Pancreas (tissue), 10 donors: ENCODE measurements at regions not wholly inside any gene's neighbourhood (a gene's known extent, or its start where the extent isn't known, plus 50 kb on each side); places are given as distances from the start of the nearest gene placed in this dataset.

ENCODE experiments used
- ATAC-seq, 4 donors: fragments of 200-7000 bp; cut with Tn5 transposase; one replicate each; pipeline versions ENCODE4 v1.8.0 to v1.9.1; 2020; ENCODE audit warnings: mild to moderate bottlenecking in 4 of 4, moderate library complexity in 4 of 4
- DNase-seq, 6 donors: peaks; one replicate each; pipeline ENCODE4 v3.0.0-alpha.2; 2020
- FAIRE-seq: peaks from 2 replicates; lab custom pipeline; 2012; peaks lifted over from hg19 to GRCh38; lab: Jason Lieb, UNC
- H3K27ac ChIP-seq, 4 donors: fragments of 200-600 bp; sonication (generic); 1 replicate in 3 of 4; 2 replicates in 1 of 4; pipeline versions ENCODE4 v1.5.0 to v1.8.0; 2020
- H3K27me3 ChIP-seq, 4 donors: fragments of 200-600 bp; one replicate each; pipeline ENCODE4 v1.8.0; 2021
- H3K36me3 ChIP-seq, 3 donors: fragments of 200-600 bp; sonication (generic) in 1 of 3; one replicate each; pipeline versions ENCODE4 v1.5.0 to v1.8.0; 2020 to 2021
- H3K4me1 ChIP-seq, 3 donors: fragments of 200-600 bp; one replicate each; pipeline ENCODE4 v1.8.0; 2021
- H3K4me3 ChIP-seq, 4 donors: fragments of 200-600 bp; sonication (generic) in 2 of 4; one replicate each; pipeline versions ENCODE4 v1.5.0 to v1.8.0; 2020 to 2021
- H3K9me3 ChIP-seq, 4 donors: fragments of 200-600 bp; one replicate each; pipeline ENCODE4 v1.8.0; 2021
- WGBS, 2 donors: extraction: QIAGEN DNeasy Blood & Tissue Kit; methylation state at CpG; one replicate each; pipeline ENCODE4 v1.1.7; 2013; 5-methylcytosine and 5-hydroxymethylcytosine counted together
- intact Hi-C, 3 donors: fragments of 100-400 bp; cut with DNase I; formaldehyde crosslinking; loops; one replicate each; pipeline versions ENCODE4 v1.11.1 to v1.14.2; 2022
- TF ChIP-seq, protein P1 (sequence below), 4 donors: fragments of 200-600 bp; sonication (generic) in 3 of 4; IDR thresholded peaks; one replicate each; pipeline versions ENCODE4 v1.5.0 to v1.8.0; 2021; ENCODE audit warnings: antibody characterized with exemption in 4 of 4
- donor health status: healthy with polysubstance abuse.
- donor health status: DM: no; HTN: no; CAD: no; lungs with moderate emphysema.
- donor health status: DM: no; HTN: no; CAD: no.
- donor health status: control.
- donor health status: control.
- donor health status: Bipolar disorder and iron deficiency.
- donor health status: DM: yes; HTN: yes; CAD: no.
- donor health status: DM: no; HTN: no; CAD: no.
- donor health status: DM: no; HTN: no; CAD: no.
- donor health status: DM: yes; HTN: yes; CAD: no.

DNA sequence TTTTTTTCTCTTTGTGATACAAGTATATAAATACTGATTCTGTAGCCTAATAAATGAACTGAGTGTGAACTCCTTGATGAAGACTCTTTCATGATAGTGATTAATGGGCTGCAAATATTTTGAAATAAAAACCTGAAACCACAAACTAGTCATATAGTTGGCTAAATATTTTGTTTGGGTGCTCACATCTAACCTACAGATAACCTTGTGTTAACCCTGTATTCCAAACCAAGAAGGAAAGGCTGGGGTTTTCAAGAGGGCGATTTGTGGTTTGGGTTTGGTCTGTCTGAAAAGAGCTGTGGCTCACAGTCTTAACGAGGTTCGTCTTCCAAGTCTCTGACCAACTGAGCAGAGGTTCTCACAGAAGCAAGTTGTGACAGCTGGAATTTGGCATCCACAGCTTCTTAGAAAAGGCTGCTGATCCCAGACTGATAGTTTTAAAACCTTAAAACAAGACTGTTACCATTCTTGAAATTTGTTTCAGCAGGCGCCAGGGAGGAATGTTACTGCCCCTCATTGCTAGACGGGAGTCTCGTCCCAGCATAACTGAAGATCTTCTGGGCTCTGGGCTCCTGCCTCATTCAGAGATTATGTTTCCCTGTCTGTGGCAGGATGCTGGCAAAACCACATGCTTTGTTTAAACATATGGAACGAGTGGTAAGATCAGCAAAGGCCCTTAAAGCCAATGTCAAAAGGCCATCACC is 736.4 kb upstream of the MARCKS start:
- Histone ChIP-seq H3K4me1 (no peaks in the 10 kb centered on the region), H3K9me3 (no peaks in the 10 kb centered on the region), H3K4me3 (no peak overlapping the region), H3K27ac (no peak overlapping the region), H3K27me3 (no peaks in the 10 kb centered on the region), H3K36me3 (no peaks in the 10 kb centered on the region)
- peak in 1 of 6 donors; percentile 15 for DNase-seq
- peak in 2 of 4 donors; percentile 27 to 56 for ATAC-seq
- TF ChIP-seq, protein P1, sequence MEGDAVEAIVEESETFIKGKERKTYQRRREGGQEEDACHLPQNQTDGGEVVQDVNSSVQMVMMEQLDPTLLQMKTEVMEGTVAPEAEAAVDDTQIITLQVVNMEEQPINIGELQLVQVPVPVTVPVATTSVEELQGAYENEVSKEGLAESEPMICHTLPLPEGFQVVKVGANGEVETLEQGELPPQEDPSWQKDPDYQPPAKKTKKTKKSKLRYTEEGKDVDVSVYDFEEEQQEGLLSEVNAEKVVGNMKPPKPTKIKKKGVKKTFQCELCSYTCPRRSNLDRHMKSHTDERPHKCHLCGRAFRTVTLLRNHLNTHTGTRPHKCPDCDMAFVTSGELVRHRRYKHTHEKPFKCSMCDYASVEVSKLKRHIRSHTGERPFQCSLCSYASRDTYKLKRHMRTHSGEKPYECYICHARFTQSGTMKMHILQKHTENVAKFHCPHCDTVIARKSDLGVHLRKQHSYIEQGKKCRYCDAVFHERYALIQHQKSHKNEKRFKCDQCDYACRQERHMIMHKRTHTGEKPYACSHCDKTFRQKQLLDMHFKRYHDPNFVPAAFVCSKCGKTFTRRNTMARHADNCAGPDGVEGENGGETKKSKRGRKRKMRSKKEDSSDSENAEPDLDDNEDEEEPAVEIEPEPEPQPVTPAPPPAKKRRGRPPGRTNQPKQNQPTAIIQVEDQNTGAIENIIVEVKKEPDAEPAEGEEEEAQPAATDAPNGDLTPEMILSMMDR (IDR thresholded peaks at IDR 0.05): no peak
- no peak for FAIRE-seq
- intact Hi-C loops: no loop called here
- 73 to 74% methylated on average over 7 of the region's 7 CpGs for WGBS, 2 donors

DNA sequence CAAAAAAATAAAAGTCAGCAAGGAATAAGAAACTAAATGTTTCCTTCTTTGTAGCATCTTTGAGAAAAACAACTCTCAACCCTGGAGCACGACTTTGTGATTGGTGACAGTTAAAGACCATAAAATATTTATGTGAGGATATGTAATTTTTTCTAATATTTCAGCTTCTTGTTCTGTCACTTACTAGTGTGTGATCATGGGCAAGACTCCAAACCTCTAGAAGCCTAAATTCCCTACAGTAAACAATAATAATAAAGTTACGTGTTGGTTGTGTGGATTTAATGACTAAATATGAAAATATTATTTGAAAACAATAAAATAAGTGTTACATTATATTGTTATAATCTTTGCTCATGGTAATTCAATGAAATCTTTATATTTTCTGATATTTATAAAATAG is 735.6 kb upstream of the MARCKS start:
- intact Hi-C loops: no loop called here
- DNase-seq (no peak), ATAC-seq (no peak), FAIRE-seq (no peak)
- Histone ChIP-seq H3K4me3 (no peak overlapping the region), H3K27me3 (no peaks in the 10 kb centered on the region), H3K36me3 (no peaks in the 10 kb centered on the region), H3K9me3 (no peaks in the 10 kb centered on the region), H3K4me1 (no peaks in the 10 kb centered on the region), H3K27ac (no peak overlapping the region)
- TF ChIP-seq, protein P1 (IDR thresholded peaks at IDR 0.05): no peak
- WGBS, 2 donors: 81 to 86% methylated on average over 2 of the region's 2 CpGs

DNA sequence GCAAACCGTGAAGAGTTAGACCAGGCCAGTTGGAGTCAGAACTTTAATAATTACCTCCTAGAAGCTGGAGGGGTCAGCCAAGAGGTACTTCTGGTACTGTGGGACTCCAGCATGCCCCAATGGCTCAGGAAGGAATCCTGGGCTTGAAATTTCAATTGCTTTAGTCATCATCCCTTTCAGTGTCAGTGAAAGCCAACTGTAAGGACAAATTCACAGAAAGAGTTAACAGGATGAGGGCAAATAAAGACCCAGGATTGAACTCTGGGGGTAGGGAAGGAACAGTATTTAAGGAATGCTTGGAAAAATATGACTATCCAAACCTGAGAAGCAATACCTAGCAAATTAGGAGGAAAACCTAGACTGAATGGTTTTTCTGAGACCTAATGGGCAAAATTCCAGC is 735.1 kb upstream of the MARCKS start:
- H3K4me3 ChIP-seq: no peak overlapping the region
- H3K27me3 ChIP-seq: no peaks in the 10 kb centered on the region
- H3K4me1 ChIP-seq: no peaks in the 10 kb centered on the region
- ATAC-seq (peak in 2 of 4 donors; percentile 20 to 37), DNase-seq (no peak), FAIRE-seq (no peak)
- H3K27ac ChIP-seq: no peak overlapping the region
- H3K9me3 ChIP-seq: no peaks in the 10 kb centered on the region
- H3K36me3 ChIP-seq: no peaks in the 10 kb centered on the region
- TF ChIP-seq, protein P1 (IDR thresholded peaks at IDR 0.05): no peak
- intact Hi-C loops: no loop called here
- WGBS, 2 donors: 74 to 82% methylated on average over 1 of the region's 1 CpG

DNA sequence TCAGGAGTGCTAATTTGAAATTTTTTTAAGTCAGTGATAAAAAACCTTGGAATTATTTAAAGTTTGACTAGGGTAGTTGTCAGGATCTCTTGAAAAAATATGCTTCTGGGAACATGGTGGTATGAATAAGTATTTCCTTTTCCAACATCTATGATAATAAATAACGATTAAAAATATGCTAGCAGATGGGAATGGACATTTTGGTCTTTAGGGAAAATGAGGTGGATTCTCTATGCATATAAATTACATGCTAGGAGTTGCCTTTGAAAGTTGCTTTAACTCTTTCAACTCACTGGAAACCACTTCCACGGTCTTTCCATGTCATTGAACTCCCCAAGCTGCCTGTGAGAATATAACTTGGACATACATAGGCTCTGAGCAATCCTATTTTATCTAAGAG is 731.5 kb upstream of the MARCKS start:
- FAIRE-seq (no peak), ATAC-seq (no peak), DNase-seq (no peak)
- no peak overlapping the region for H3K4me3 ChIP-seq
- no peaks in the 10 kb centered on the region for H3K27me3 ChIP-seq
- H3K36me3 ChIP-seq: no peaks in the 10 kb centered on the region
- TF ChIP-seq, protein P1 (IDR thresholded peaks at IDR 0.05): no peak
- H3K9me3 ChIP-seq: no peaks in the 10 kb centered on the region
- H3K4me1 ChIP-seq: no peaks in the 10 kb centered on the region
- WGBS, 2 donors: 69 to 81% methylated on average over 2 of the region's 2 CpGs
- no peak overlapping the region for H3K27ac ChIP-seq
- intact Hi-C loops: no loop called here

DNA sequence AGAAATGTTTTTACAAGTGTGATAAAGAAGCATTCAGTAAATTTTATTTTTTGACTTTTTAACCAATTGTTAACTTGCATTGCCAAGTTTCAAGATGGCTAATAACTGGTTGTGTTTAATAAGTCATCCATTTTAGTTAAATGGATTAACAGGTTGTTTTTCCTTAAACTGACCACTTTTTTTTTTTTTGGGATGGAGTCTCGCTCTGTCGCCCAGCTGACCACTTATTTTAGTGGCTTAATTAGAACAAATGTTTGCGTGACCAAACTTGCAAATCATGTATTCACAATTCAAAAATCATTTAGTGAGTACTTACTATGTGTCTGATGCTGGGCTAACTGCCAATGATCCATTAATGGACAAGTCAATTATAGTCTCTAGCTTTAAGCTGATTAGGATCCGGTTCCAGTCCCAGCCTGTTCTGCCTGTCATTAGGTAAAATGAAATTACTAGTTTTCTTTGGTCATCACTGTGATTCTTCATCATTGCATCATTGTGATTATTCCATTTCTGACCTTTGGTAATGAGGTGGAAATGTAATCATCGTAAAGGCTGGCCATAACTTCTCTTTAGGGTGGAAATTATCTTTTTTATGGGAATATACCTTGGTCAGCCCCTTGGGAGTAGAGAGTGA is 729.2 kb upstream of the MARCKS start:
- H3K4me3 ChIP-seq: no peak overlapping the region
- no peaks in the 10 kb centered on the region for H3K4me1 ChIP-seq
- TF ChIP-seq, protein P1 (IDR thresholded peaks at IDR 0.05): no peak
- FAIRE-seq: no peak
- no peaks in the 10 kb centered on the region for H3K9me3 ChIP-seq
- WGBS, 2 donors: 80 to 84% methylated on average over 5 of the region's 5 CpGs
- intact Hi-C loops: no loop called here
- no peaks in the 10 kb centered on the region for H3K27me3 ChIP-seq
- H3K36me3 ChIP-seq: no peaks in the 10 kb centered on the region
- no peak overlapping the region for H3K27ac ChIP-seq
- ATAC-seq: no peak
- no peak for DNase-seq
